Endodermal cell (in vitro differentiated cells): ENCODE measurements at regions not wholly inside any gene's neighbourhood (a gene's known extent, or its start where the extent isn't known, plus 50 kb on each side); places are given as distances from the start of the nearest gene placed in this dataset.

Experiments
- DNase-seq: peaks from one replicate; pipeline ENCODE4 v3.0.0-alpha.2; 2017
- H3K27ac ChIP-seq: 2 replicates; pipeline ENCODE4 v1.5.1; 2013; ENCODE audit warnings: mild to moderate bottlenecking, low read depth, low read length, moderate library complexity
- H3K27me3 ChIP-seq: 2 replicates; pipeline ENCODE4 v1.6.1; 2013; ENCODE audit warnings: mild to moderate bottlenecking, low read length, moderate library complexity; ENCODE audit not compliant: insufficient read depth, control insufficient read depth, poor library complexity, severe bottlenecking
- H3K36me3 ChIP-seq: 2 replicates; pipeline ENCODE4 v1.7.0; 2013; ENCODE audit warnings: mild to moderate bottlenecking, low read length, moderate library complexity; ENCODE audit not compliant: control insufficient read depth, insufficient read depth
- H3K4me1 ChIP-seq: one replicate; pipeline ENCODE4 v1.7.0; 2013; ENCODE audit warnings: low read length; ENCODE audit not compliant: control insufficient read depth, insufficient read depth
- H3K4me3 ChIP-seq: 2 replicates; pipeline ENCODE4 v1.5.1; 2013; ENCODE audit warnings: mild to moderate bottlenecking, low read length, moderate library complexity
- H3K9ac ChIP-seq: 2 replicates; pipeline ENCODE4 v1.6.1; 2013; ENCODE audit warnings: mild to moderate bottlenecking, low read length, moderate library complexity; ENCODE audit not compliant: poor library complexity, severe bottlenecking; ENCODE audit errors: extremely low read depth
- H3K9me3 ChIP-seq: 2 replicates; pipeline ENCODE4 v1.6.1; 2013; ENCODE audit warnings: mild to moderate bottlenecking, low read length, moderate library complexity; ENCODE audit not compliant: control insufficient read depth
- H3K27ac Mint-ChIP-seq: 2 replicates; pipeline ENCODE4 v1.8.0; 2020; ENCODE audit warnings: mixed read lengths
- H3K27me3 Mint-ChIP-seq: 2 replicates; pipeline ENCODE4 v1.8.0; 2021; ENCODE audit warnings: mild to moderate bottlenecking, mixed read lengths; ENCODE audit not compliant: insufficient read depth
- H3K36me3 Mint-ChIP-seq: 2 replicates; pipeline ENCODE4 v1.8.0; 2020; ENCODE audit warnings: low read depth, mixed read lengths
- H3K4me1 Mint-ChIP-seq: 2 replicates; pipeline ENCODE4 v1.8.0; 2020; ENCODE audit warnings: mixed read lengths
- H3K4me3 Mint-ChIP-seq: 2 replicates; pipeline ENCODE4 v1.8.0; 2020; ENCODE audit warnings: mild to moderate bottlenecking, moderate library complexity, mixed read lengths
- H3K9me3 Mint-ChIP-seq: 2 replicates; pipeline ENCODE4 v1.8.0; 2020; ENCODE audit warnings: mild to moderate bottlenecking, mixed read lengths
- CTCF ChIP-seq: fragments of 200-600 bp; sonication (generic); conservative IDR thresholded peaks from 2 replicates; pipeline ENCODE4 v1.5.0; 2021; ENCODE audit warnings: antibody characterized with exemption, mild to moderate bottlenecking
- WGBS, 2 experiments: methylation state at CpG; one replicate each; pipeline versions ENCODE4 v1.1.5 to v1.1.7; 2013; ENCODE audit warnings: missing lambda C conversion rate in 2 of 2, mixed read lengths in 1 of 2; ENCODE audit not compliant: insufficient coverage in 1 of 2, insufficient read length in 1 of 2; 5-methylcytosine and 5-hydroxymethylcytosine counted together

GRCh38 chr10:130498042-130498441 lies 361.9 kb downstream of the GLRX3 start:
- no peaks in the 10 kb centered on the region for H3K9me3 ChIP-seq
- Mint-ChIP-seq H3K27me3 (no peaks in the 10 kb centered on the region), H3K9me3 (peaks cover 6% of the 10 kb centered on the region), H3K27ac (no peak overlapping the region), H3K4me3 (no peak overlapping the region), H3K4me1 (no peaks in the 10 kb centered on the region), H3K36me3 (no peaks in the 10 kb centered on the region)
- no peaks in the 10 kb centered on the region for H3K36me3 ChIP-seq
- 89% methylated on average over 7 of the region's 7 CpGs; no CpG with 5 or more reads in 1 of the 2 experiments for WGBS, 2 experiments
- no peaks in the 10 kb centered on the region for H3K4me1 ChIP-seq
- DNase-seq, result no peak
- no peak overlapping the region for H3K4me3 ChIP-seq
- no peak overlapping the region for H3K27ac ChIP-seq
- no peak for TF ChIP-seq CTCF
- H3K9ac ChIP-seq, result no peak overlapping the region
- H3K27me3 ChIP-seq, result no peaks in the 10 kb centered on the region

- Histone ChIP-seq H3K9ac (no peak overlapping the region), H3K4me1 (no peaks in the 10 kb centered on the region), H3K27me3 (no peaks in the 10 kb centered on the region), H3K27ac (no peak overlapping the region), H3K9me3 (no peaks in the 10 kb centered on the region), H3K4me3 (no peak overlapping the region), H3K36me3 (no peaks in the 10 kb centered on the region)
- no peak overlapping the region for H3K4me3 Mint-ChIP-seq
- peaks cover 15% of the 10 kb centered on the region for H3K9me3 Mint-ChIP-seq
- no peaks in the 10 kb centered on the region for H3K36me3 Mint-ChIP-seq
- H3K4me1 Mint-ChIP-seq, result no peaks in the 10 kb centered on the region
- 87 to 97% methylated on average over 5 to 7 of the region's 8 CpGs for WGBS, 2 experiments
- no peak for DNase-seq
- H3K27me3 Mint-ChIP-seq, result no peaks in the 10 kb centered on the region
- TF ChIP-seq CTCF, result no peak
- H3K27ac Mint-ChIP-seq, result no peak overlapping the region
These were observed 362.7 kb downstream of the GLRX3 start for GRCh38 chr10:130498934-130499333.

- no peaks in the 10 kb centered on the region for H3K36me3 ChIP-seq
- H3K9me3 ChIP-seq, result no peaks in the 10 kb centered on the region
- H3K4me3 Mint-ChIP-seq, result no peak overlapping the region
- H3K9ac ChIP-seq, result no peak overlapping the region
- no peak for TF ChIP-seq CTCF
- peaks cover 15% of the 10 kb centered on the region for H3K9me3 Mint-ChIP-seq
- no peak overlapping the region for H3K4me3 ChIP-seq
- DNase-seq, result no peak
- H3K4me1 ChIP-seq, result no peaks in the 10 kb centered on the region
- H3K27me3 ChIP-seq, result no peaks in the 10 kb centered on the region
- no peaks in the 10 kb centered on the region for H3K27me3 Mint-ChIP-seq
- H3K36me3 Mint-ChIP-seq, result no peaks in the 10 kb centered on the region
- no peak overlapping the region for H3K27ac ChIP-seq
- H3K4me1 Mint-ChIP-seq, result no peaks in the 10 kb centered on the region
- no peak overlapping the region for H3K27ac Mint-ChIP-seq
These were observed 363.4 kb downstream of the GLRX3 start for GRCh38 chr10:130499541-130499940.
